Adrenal gland (tissue), 5 donors: ENCODE measurements at regions not wholly inside any gene's neighbourhood (a gene's known extent, or its start where the extent isn't known, plus 50 kb on each side); places are given as distances from the start of the nearest gene placed in this dataset.

ENCODE experiments used
- POLR2A ChIP-seq, 2 donors: fragments of 450-650 bp; IDR thresholded peaks; one replicate each; pipeline ENCODE4 v1.6.1; 2017; ENCODE audit warnings: antibody characterized with exemption in 2 of 2, mild to moderate bottlenecking in 2 of 2, moderate library complexity in 1 of 2
- TF ChIP-seq, protein P1 (sequence below), 6 experiments: fragments of 450-650 bp in 4 of 6; fragments of 200-600 bp in 2 of 6; sonication (generic) in 1 of 6; IDR thresholded peaks; 1 replicate in 5 of 6; 2 replicates in 1 of 6; pipeline versions ENCODE4 v1.5.1 to v1.8.0; 2016 to 2021; ENCODE audit warnings: antibody characterized with exemption in 6 of 6, mild to moderate bottlenecking in 2 of 6, moderate library complexity in 1 of 6
- donor health status: DM: no; HTN: no; CAD: no.

DNA sequence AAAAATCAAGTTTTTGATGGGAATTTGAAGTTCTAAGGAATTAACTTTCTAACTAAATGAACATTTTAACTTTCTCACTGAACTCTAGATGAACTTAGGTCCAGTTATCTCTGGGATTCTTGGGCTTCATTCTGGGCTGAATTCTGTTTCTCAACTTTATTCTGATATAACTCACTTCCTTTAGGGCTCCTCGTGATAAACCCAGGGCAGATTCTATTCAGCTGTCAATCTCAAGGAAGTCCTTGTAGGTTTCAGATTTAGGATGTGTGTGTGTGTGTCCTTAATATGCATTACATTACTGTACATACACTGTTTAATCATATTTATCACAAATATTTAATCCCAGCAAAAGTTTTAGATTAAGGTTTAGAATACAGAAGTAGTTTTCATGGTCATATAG, 344.3 kb downstream of the GATA3 start:
- TF ChIP-seq, protein P1, sequence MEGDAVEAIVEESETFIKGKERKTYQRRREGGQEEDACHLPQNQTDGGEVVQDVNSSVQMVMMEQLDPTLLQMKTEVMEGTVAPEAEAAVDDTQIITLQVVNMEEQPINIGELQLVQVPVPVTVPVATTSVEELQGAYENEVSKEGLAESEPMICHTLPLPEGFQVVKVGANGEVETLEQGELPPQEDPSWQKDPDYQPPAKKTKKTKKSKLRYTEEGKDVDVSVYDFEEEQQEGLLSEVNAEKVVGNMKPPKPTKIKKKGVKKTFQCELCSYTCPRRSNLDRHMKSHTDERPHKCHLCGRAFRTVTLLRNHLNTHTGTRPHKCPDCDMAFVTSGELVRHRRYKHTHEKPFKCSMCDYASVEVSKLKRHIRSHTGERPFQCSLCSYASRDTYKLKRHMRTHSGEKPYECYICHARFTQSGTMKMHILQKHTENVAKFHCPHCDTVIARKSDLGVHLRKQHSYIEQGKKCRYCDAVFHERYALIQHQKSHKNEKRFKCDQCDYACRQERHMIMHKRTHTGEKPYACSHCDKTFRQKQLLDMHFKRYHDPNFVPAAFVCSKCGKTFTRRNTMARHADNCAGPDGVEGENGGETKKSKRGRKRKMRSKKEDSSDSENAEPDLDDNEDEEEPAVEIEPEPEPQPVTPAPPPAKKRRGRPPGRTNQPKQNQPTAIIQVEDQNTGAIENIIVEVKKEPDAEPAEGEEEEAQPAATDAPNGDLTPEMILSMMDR (IDR thresholded peaks at IDR 0.05), result no peak
- no peak for TF ChIP-seq POLR2A (IDR thresholded peaks at IDR 0.05)
